Sciatic nerve (tissue), 2 donors: ENCODE measurements at regions not wholly inside any gene's neighbourhood (a gene's known extent, or its start where the extent isn't known, plus 50 kb on each side); places are given as distances from the start of the nearest gene placed in this dataset.

Experiments
- ATAC-seq: fragments of 200-7000 bp; cut with Tn5 transposase; one replicate; pipeline ENCODE4 v1.9.1; 2020; ENCODE audit warnings: mild to moderate bottlenecking, moderate library complexity
- DNase-seq: peaks from one replicate; pipeline ENCODE4 v3.0.0-alpha.2; 2020; ENCODE audit warnings: low spot score
- intact Hi-C: fragments of 100-400 bp; cut with DNase I; formaldehyde crosslinking; loops from one replicate; pipeline ENCODE4 v1.14.2; 2022
- donor health status: DM: no; HTN: no; CAD: no.
- donor health status: DM: no; HTN: no; CAD: no.

DNA sequence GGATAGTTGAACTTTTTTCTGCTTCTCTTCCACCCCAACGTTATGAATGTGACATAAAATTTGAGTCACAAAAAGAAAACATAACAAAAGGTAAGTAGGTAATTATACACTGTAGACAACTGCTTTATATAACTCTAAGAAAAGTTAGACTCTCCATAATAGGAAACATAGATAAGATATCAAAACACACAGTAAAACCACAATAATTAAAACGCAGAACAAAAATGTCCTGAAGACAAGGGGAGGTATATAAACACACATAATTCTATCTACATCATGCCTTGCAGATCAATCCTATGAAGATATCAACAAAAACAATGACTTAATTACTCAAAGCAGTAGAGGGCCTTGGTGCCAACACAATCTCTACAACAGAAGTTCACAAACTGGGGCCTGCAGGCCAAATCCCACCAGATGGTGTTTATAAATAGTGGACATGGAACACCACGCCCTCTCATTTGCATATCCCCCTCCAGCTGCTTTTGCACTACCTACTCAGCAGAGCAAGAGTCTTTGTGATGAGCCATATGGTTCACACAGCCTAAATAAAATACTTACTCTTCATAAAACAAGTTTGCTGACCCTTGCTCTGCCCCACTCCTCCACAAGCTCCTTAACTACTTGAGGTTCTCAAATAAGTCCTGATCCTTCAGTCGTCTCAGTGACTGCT, 254.7 kb downstream of the KLF12 start:
- DNase-seq (no peak), ATAC-seq (no peak)
- intact Hi-C loops: no loop called here

DNA sequence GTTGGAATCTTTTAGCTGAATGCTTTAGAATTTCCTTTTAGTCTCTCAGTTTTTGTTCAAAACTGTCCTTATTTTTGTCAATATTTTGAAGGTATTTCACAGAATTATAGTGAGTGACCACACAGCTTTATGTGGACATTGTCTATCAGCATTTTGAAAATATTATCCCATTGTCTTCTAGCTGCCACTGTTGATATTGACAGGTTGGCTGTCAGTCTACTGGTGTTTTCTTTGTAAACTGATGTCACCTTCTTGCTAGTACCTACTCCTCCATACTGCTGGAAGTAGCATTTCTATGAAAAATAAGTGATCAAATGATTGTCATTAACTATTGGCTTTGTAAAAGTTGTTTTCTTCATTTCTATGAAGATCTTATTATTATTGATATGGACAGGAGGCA, 256.8 kb downstream of the KLF12 start:
- no peak for DNase-seq
- intact Hi-C loops: no loop called here
- no peak for ATAC-seq

DNA sequence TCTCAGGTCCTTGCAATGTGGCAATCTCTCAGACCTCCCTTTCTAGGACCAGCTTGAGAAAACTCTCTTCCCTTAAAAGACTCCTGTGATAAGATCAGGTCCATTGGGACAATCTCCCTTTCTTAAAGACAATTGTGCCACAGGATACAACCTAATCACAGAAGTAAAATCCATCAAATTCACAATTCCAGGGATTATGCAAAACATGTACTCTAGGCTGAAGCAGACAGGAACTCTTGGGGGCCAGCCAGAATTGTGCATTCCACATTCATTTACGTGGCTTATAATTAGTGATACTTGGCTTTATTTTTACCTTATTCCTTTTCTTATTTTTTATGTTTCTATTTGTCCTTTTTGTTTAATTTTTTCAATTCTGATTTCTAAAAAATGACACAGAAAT, 257.9 kb downstream of the KLF12 start:
- intact Hi-C loops: no loop called here
- ATAC-seq (no peak), DNase-seq (no peak)

DNA sequence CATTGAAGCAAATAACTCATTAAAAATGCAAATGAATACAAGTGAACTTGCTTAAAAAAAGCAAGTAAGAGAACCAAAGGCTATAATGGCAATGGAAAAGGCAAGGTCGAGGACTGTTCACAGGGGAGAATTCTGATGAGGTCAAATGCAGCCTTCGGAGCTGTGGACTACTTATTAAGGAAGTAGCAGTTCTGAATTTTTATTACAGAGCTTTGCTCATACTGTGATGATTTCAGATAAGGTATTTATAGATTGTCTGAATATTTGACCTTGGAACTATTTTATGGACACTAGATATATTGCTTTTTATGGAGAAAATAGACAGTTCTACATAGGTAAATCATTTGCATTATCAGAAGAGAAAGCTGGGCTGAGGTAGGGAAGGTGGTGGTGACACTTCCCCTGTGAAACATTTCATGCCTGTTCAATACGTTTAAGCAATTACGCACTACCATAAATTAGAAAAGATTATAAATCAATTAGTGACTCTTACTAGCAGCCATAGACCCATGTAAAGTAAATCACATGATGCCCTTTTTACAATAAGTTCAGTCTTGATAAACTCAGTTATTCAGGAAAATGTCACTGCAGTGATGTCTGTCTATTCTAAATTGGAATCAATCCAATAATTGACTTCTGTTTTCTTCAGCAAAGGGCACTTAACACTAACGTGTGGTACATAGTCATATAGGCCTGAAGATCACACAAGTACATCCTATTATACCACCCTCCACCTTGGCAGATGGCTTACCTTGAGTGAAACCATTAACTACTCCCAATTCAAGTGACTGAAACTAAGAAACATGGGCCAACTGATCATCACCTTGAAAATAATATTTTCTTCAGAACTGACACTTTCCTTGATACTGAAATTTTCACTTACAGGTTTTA, 260.0 kb downstream of the KLF12 start:
- intact Hi-C loops: no loop called here
- DNase-seq: no peak
- ATAC-seq: no peak

DNA sequence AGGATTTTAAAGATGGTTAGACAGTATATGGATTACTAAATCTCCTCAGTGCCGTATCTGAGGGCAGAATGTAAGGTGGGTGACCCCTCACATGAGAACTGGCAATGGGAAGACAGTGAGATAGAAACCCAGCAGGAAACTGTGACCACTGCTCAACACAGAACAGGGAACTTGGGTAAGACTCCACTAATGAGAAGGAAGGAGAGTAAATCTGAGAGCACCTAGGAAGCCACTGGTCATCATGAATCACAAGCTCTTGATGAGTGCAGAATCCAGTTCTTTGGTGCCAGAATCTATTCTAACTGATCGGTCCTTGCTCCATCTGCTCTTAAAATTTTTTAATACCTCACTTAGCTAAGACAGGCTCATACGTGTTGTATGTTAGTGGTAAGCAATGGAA, 261.8 kb downstream of the KLF12 start:
- DNase-seq: no peak
- no peak for ATAC-seq
- intact Hi-C loops: no loop called here

DNA sequence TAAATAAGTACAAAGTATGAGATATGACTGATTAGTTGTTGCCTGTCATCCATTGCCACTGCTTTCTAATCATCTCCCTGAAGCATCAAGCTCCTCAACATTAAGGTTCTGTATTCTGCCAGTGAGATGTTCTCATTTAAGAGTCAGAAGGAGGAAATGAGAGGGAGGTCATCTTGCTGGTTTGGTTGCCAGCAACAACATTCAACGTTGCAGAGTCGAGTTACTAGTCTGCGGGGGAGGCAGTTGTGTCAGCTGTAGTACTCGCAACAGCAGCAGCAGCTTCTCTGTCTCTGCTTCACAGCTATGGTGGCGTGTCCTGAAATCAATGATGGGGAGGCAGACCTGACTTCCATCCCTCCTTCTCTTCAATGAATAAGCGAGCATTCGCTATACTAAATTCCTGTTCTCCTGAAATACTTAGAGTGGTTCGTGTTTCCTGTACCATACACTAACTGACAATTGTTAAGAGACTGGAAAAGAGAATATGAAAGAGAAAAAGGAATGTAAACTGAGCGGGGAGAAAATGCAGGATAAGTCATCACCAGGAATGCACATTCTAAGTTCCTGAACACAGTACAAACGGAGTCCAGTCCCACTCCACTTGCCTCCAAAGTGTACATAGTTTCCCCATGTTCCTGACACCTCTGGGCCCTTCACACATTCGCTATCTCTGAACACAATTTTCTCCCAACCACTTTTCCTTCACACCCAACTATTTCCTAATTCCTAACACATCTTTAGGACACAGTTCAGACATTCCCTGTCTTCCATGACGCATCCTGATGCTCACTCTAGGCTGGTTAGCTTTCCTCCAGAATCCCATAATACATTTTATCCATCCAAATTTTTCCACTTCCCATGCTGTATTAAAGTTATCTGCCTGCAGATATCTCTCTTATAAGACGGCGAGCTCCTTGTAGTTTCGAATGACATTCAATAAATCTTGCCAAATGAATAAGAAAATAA, 263.0 kb downstream of the KLF12 start:
- DNase-seq: no peak
- ATAC-seq: peak; percentile 92

DNA sequence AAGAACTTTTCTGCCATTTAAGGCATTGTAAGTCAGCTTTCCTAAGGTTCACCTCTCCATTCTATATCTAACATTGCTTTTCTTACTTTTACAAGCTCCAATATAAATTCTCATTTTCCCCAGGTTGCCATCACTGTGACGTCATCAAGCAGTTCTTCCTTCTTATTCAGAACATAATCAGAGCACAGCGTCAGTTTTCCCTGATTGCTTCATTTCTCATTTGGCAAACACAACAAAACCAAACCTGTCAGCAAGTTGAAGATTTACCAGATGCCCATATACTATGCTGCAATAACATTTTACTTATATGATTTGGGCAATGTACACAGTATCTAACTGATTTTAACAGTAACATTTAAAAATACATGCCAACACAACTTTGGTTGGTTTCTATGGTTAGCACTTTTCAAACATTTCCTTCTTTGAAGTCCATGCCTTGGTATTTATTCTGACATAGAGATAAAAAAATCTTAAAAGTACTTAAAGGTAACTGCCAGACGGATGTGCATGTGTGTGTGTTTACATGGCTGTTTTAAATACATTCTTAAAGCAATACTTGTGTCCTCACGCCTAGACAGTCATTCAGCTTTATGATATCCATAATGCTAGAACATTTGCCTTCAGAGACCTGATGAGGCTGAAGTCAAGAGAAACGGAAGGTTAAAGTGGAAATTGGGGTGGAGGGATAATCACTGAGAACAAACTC, 264.0 kb downstream of the KLF12 start:
- DNase-seq (no peak), ATAC-seq (no peak)
- intact Hi-C loops: no loop called here

More for the DNA sequence above, 263.0 kb downstream of the KLF12 start:
- intact Hi-C loops: no loop called here

DNA sequence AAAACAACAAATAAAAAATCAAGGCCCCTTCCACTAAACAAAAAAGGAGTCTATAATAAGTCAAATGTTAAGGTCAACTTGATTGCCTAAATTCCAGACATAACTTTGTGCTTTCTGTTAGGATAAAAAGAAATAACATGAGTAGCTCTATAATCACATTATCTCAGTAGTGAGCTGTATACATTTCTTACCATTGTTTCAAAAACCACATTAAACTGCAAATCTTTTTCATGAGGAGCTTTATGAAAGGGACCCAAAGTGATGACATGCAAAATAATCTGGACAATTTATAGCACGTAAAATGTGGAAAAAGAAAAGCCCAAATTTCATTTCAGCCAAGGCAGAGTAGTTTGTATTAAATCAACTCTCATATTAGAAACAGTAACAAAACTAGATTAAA, 269.2 kb downstream of the KLF12 start:
- ATAC-seq (no peak), DNase-seq (no peak)
- intact Hi-C loops: no loop called here

DNA sequence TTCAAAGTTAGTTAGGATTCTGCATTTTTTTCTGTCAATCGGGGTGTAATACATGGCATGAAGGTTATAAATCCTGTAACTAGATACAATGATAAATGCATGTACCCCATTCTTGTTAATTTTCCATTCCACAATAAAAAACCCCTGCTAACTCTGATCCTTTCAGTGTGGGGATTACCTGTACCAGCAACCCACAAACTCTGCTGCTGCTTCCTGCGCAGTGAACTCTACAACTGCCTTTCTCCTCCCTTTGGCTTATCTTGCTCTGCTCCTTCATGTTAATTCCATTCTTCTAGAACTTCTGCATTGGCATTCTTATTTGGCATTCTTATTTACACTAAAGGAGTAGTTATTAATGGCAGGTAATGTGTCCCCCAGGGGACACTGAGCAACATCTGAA, 273.1 kb downstream of the KLF12 start:
- DNase-seq (no peak), ATAC-seq (no peak)
- intact Hi-C loops: no loop called here

DNA sequence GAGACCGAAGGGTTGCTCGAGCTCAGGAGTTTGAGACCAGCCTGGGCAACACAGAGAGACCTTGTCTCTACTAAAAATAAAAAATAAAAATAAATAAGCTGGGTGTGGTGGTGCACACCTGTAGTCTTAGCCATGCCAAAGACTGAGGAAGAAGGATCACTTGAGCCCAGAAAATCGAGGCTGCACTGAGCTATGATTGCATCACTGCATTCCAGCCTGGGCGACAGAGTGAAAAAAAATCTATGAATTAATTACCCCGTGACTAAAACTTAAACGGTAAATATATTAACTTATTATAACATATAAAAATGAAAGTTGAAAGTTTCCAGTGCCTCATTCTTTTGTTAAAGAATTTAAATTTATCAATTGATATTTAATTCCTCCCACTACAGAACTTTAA, 273.7 kb downstream of the KLF12 start:
- ATAC-seq (no peak), DNase-seq (no peak)
- intact Hi-C loops: no loop called here

DNA sequence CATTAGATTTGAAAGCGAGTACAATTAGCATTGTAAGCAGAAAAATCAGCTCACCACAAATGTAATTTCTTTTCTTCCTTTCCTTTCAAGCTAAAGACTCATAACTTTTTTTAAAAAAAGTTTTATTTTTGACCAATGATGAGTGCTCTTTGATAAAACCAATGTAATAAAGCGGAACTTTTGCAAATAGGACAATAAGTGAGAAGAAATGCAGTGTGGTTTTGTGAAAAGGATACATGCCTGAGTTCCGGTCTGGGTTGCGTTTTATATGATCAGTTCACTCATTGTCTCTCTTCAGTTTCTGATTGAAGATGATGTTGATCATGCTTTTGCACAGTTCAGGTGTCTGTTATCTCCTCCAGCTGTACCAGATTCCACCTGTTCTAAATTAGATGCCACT, 274.4 kb downstream of the KLF12 start:
- DNase-seq (no peak), ATAC-seq (no peak)
- intact Hi-C loops: no loop called here

DNA sequence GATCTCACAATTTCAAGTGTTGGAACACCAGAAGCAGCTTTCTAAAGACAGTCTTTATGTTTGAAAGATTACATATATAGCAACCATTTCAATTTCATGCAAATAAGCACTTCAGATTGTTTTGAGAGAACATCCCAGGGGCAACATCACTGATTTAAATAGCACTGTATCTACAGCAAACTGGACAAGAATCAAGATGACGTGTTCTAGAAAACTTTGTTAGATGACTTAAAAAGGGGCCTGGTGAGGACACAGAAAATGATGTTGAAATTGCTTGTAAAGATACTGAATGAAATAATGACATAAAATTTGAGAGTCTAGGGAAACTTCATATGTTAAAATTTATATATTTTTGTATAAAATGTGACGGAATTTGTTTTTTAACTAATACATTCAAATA, 277.1 kb downstream of the KLF12 start:
- no peak for DNase-seq
- no peak for ATAC-seq
- intact Hi-C loops: no loop called here

DNA sequence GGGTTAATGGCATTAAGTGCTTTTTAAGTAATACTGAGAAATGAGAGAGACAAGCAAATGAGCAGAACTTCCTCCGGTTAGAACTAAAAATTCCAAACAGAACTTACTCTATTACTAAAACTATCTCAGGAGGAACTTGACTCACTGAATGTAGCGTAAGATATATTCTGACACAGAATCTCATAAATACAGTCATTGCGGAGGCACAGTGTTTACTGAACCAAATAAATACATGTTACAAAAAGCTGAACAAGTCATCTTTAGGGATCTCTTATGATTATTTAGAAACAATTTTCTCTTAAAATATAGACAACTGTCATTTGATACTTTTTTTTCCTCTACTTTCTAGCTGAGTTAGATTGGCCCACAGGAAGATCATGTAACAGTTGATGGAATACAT, 283.1 kb downstream of the KLF12 start:
- intact Hi-C loops: no loop called here
- DNase-seq: no peak
- ATAC-seq: no peak

DNA sequence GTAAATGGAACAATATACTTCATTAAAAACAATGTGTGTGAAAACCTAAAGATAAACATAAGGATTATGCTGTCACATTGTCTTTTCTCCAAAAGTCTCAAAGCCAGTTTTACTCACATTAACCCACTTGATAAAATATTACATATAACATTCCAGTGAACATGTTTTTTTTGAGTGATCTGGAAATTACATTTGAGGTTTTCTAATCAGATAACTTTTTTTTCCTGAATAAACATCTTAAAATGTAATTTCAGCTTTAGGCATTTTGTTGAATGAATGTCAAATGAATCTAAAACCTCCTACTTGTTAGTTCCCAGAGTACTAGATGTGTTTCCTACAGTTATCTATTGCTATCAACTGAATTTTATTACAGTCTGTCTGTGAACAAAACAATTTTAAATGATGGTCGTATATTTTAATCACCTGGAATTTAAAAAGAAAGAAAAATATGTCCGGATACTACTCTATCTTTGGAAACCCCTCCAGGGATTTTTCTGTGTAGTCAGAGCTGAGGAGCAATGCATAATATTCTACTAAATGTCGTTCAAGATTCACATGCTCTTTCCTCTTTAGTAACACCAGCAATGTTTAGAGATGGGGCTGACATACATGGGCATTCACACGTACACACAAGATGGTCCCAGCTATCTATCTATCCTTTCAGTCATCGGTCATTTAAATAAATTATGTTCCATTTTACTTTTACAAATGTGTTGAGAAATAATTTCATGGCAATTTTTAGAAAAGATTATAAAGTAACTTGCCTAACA, 283.9 kb downstream of the KLF12 start:
- DNase-seq: no peak
- intact Hi-C loops: no loop called here
- ATAC-seq: no peak

DNA sequence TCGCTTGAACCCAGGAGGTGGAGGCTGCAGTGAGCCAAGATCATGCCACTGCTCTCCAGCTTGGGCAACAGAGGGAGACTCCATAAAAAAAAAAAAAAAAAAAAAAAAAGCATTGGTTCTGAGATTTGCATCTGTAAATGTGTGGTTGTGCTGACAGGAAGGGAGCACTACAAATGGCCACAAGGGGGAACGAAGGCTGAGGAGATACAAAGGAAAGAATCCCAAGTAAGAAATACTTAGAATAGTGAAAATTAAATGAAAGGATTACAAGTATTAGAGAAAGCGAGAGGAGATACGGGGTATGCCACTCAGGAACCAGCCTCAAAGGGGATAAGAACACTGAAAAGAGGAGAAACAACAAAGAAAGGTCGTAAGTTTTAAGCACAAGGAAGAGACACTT, 284.9 kb downstream of the KLF12 start:
- intact Hi-C loops: no loop called here
- no peak for DNase-seq
- ATAC-seq: no peak

DNA sequence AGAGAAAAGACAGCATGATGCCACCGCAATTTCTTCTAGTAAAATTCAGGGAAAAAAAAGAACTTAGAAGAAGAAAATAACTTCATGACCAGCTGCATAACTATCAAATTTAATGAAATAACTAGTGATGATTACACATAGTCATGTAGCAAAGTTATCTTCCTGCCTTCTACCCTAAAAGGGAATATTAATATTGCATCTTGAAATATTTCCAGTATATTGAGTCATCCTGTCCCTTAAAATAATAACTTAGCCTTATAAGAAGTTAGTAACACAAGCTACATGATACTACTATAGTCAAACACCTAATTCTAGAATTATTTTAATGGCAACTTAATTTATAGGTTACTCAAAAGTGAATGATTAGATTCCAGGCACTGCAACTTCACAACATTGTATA, 289.2 kb downstream of the KLF12 start:
- intact Hi-C loops: no loop called here

DNA sequence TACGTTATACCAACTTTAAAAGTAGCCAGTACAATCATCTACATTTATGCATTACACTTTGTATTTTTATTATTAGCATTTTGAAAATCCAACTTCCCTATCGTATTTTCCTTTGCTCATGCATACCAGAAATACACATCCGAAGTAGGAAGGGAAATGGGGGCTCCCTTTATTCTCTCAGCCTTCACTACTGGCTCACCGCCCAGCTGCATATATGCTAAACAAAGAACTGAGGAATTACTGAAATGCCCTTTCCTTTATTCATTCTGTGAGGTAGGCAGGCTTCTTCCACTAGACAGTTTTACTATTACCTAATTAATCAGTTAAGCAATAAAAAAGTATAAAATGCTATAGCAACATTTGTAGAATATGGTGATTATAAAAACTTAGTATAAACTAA, 291.6 kb downstream of the KLF12 start:
- intact Hi-C loops: no loop called here
- no peak for DNase-seq
- no peak for ATAC-seq

More for the DNA sequence above, 289.2 kb downstream of the KLF12 start:
- DNase-seq (no peak), ATAC-seq (no peak)

DNA sequence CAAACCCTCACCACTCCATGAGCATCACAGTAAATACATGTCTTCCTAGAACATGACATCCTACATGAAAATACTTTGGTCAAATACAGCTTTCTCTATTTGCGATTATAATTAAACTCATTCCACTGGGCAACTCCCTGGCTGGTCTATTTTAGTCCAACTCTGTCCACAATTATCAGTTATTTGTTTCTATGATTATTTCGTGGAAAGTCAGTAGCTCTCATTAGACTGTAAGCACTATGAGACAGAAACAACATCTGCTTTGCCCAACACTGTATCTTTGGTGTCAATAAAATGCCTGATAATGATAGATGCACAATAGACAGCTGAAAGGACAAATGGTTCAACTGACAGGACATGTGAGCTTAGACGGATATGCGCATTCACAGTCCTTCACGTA, 292.0 kb downstream of the KLF12 start:
- DNase-seq: no peak
- ATAC-seq: no peak
- intact Hi-C loops: no loop called here
